Posterior vena cava (tissue), 2 donors: ENCODE measurements at regions not wholly inside any gene's neighbourhood (a gene's known extent, or its start where the extent isn't known, plus 50 kb on each side); places are given as distances from the start of the nearest gene placed in this dataset.
"Not testable (repeated sequence)": the region's sequence is repeated elsewhere in the genome, so short reads cannot be mapped to it uniquely, and the experiment has no call there.

Source experiments
- DNase-seq: peaks from one replicate; pipeline ENCODE4 v3.0.0-alpha.2; 2020; ENCODE audit warnings: low spot score
- intact Hi-C, 2 donors: fragments of 100-400 bp; cut with DNase I; formaldehyde crosslinking; loops; one replicate each; pipeline versions ENCODE4 v1.14.1 to v1.14.2; 2022 to 2023
- donor health status: DM: yes; HTN: yes; CAD: no.
- donor health status: DM: yes; HTN: yes; CAD: no.

DNA sequence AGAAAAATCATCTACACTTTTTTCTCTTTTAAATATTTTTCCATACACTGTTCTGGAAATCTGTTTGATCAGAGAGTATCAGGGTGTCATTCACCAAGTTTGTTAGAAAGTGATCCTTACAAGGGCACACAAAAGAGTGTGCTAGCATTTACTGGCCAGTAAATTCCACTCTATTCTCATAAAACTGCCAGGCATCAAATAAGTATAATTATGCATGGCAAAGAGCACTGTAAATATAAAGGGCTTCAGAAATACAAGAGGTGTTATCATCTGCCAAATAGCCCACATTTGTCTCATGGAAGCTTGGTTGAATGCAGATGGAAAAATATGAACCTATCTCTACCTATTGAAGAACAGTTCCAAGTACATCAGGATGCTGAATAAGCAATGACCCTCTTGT lies 847.3 kb upstream of the ACVR2A start:
- no peak for DNase-seq
- intact Hi-C loops, result no loop called here

DNA sequence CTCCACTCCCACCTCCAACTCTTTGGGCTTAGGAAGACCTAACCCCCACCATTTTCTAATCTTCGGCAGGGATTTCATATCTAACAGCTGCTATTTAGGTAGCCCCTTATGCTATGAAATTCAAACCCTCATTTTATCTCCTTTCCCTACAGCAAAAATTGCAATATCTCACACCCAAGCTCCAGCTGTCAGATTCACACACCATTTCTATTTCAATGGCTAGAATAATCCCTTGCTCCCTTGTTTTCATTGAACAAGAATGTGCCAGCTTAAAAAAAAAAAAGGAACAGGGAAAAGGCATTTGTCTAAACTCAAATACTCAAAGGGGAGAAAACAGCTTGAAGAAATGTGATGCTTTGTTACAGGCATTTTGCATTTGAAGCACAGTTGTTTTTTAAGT lies 850.6 kb upstream of the ACVR2A start:
- DNase-seq, result no peak
- intact Hi-C loops, result no loop called here

DNA sequence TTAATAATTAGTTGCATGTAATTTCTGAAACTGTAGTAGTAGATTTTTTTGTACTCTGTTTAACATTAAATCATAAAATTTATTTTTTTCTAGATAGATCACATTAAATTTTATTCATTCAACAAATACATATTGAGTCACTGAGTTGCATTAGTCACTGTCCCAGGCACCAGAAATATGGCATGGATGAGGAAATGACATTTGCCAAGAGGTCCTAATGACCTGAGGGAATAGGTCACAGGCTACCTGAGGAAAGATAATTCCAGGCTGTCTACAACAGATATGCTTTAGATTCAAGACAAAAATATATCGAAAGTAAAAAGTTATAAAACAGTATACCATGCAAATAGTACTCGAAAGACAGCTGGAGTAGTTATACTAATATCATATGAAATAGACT lies 852.4 kb upstream of the ACVR2A start:
- no peak for DNase-seq
- intact Hi-C loops, result no loop called here

DNA sequence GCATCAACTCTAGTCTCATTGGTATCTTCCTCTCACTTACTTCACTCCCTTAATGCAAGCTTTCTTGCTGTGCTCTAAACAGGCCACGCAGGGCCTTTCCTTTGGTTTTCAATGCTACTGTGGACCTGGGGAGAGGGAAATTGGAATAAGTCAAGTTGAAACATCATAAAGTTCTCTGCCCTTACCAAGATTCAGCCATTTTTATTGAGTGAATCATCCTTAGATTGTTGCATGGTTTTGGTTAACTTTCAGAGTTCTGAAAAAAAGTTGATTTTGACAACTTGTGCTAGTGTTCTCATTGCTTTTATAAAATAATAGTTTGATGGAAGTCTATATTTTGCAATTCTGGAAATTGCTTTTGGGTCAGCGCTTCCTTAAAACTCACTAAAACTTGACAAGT lies 852.8 kb upstream of the ACVR2A start:
- intact Hi-C loops, result no loop called here
- no peak for DNase-seq

DNA sequence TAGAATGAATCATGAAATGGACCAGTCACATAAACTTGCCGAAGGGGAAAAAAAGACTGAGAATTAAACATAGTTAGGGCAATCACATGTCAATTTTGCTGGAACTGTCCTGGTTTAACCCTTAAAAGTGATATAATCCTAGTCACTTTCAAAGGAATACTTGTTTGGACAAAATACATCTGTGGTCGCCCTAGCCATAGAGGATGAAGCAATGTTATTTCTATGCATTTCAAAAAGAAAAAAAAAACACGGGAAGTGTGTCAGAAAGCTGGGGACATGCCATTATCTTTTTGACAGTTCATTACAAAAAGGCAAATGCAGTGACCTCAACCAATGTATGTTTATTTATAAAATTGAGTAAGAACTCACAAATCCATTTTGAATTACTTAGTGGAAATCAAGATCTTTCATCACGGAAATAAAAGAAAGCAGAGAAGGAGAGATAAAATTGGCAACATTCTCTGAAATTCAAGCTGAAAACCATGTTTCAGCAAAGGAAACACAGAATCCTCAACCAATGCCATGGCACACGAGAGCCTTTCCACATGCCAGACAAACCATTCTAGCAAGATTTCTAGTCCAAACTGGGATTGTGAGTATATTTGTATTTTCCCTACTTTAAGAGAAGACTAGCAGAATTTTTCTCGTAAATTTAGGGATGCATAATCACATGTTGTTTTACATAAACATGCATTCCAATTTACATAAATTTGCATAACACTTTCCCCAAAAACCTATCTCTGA lies 854.3 kb upstream of the ACVR2A start:
- intact Hi-C loops, result no loop called here
- no peak for DNase-seq

- intact Hi-C loops, result no loop called here
- no peak for DNase-seq
Observed at GRCh38 chr2:146989741-146990140, 855.1 kb upstream of the ACVR2A start.

GRCh38 chr2:146987996-146988395 lies 856.8 kb upstream of the ACVR2A start:
- DNase-seq, result no peak
- intact Hi-C loops, result no loop called here

GRCh38 chr2:146986161-146986560 lies 858.7 kb upstream of the ACVR2A start:
- intact Hi-C loops, result no loop called here
- no peak for DNase-seq

DNA sequence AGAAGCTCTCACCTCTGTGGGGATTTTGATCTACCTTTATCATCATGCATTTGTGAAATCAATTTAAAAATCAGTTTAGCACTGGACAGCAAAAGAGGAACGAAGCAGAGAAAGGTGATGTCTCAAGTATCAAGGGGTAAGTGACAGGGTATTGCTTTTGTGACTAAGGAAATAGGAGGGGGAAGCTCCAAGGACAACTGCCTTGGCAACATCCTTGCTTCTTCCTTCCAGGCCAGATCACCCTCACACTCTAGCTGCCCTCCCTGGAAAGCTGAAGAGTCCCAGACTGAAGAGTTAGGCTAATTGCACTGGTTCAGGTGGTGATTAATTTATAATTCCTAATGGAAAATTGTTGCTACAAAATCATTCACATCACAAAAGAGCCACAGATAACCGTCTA lies 859.1 kb upstream of the ACVR2A start:
- no peak for DNase-seq
- intact Hi-C loops, result no loop called here

DNA sequence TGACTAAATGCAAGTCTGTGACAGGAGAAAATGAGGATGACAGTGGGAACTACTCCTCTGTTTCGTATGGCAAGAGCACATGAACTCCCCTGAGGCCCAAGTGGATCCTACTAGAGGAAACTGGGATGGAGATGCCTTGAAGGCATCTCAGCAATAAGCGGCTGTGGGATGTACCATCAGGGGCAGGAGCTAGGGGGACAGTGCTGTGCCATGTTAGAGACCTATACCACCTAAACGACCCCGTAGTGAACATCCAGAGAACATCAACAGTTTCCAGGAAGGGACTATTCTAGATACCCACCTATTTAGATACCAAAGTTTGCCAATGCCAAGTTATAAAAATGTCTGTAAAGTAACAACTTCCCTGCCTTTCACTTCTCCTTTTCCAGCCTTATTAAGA lies 860.8 kb upstream of the ACVR2A start:
- no peak for DNase-seq
- intact Hi-C loops, result no loop called here

GRCh38 chr2:146982393-146982846 lies 862.4 kb upstream of the ACVR2A start:
- DNase-seq, result peak; percentile 85
- intact Hi-C loops, result no loop called here

- no peak for DNase-seq
- intact Hi-C loops, result no loop called here
Observed at GRCh38 chr2:146981921-146982320, 862.9 kb upstream of the ACVR2A start.

DNA sequence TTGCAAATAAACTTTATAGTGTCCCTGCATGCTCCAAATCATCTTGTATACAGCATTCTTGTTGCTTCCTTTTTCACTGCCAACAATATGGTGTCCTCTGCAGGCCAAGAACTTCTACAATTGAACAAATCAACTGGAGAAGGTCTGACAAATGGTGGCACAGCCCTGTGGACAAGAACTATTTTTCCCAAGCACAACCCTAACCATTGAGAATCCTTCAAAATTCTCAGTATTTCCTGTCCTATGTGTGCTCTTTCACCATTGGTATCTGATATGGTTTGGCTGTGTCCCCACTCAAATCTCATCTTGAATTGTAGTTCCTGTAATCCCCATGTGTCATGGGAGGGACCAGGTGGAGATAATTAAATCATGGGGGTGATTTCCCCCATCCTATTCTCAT lies 865.1 kb upstream of the ACVR2A start:
- no peak for DNase-seq

GRCh38 chr2:146978577-146979555 lies 866.0 kb upstream of the ACVR2A start:
- intact Hi-C loops, result no loop called here
- DNase-seq, result no peak

More for the DNA sequence above, 865.1 kb upstream of the ACVR2A start:
- intact Hi-C loops, result no loop called here

DNA sequence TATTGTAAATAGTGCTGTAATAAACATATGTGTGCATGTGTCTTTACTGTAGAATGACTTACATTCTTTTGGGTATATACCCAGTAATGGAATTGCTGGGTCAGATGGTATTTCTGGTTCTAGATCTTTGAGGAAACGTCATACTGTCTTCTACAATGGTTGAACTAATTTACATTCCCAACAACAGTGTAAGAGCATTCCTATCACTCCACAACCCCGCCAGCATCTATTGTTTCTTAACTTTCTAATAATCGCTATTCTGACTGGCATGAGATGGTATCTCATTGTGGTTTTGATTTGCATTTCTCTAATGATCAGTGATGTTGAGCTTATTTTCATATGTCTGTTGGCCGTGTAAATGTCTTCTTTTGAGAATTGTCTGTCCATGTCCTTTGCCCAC lies 873.8 kb upstream of the ACVR2A start:
- DNase-seq, intact Hi-C loops: not testable (repeated sequence)

- intact Hi-C loops, DNase-seq: not testable (repeated sequence)
Observed at GRCh38 chr2:146969703-146970102, 875.1 kb upstream of the ACVR2A start.

- no peak for DNase-seq
- intact Hi-C loops, result no loop called here
Observed at GRCh38 chr2:146964494-146964893, 880.3 kb upstream of the ACVR2A start.

GRCh38 chr2:146954544-146954943 lies 890.3 kb upstream of the ACVR2A start:
- DNase-seq, result no peak
- intact Hi-C loops, result no loop called here

- DNase-seq, result no peak
- intact Hi-C loops, result no loop called here
Observed at GRCh38 chr2:146952696-146953095, 892.1 kb upstream of the ACVR2A start.

DNA sequence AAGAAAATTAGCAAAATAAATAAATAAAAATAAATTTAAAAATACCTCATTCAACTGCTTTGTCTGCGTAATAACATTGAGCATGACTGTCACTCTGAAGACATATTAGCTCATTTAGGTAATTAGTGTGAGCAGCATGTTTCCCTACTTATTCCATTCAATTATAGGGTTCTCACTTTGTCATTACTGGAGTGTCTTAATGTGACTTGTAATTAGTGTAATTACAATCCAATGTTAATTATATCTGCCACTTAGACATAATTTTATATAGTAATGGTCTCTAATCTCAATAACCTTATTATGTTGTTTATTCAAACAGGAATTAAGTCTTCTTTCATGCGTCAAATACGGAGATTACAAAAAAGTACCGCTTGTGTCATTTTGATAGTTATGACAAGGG lies 893.9 kb upstream of the ACVR2A start:
- intact Hi-C loops, result no loop called here
- DNase-seq, result no peak

- intact Hi-C loops, result no loop called here
- DNase-seq, result no peak
Observed at GRCh38 chr2:146950361-146950760, 894.5 kb upstream of the ACVR2A start.
